ENCODE measurements at regions not wholly inside any gene's neighbourhood (a gene's known extent, or its start where the extent isn't known, plus 50 kb on each side); places are given as distances from the start of the nearest gene placed in this dataset.

DNA sequence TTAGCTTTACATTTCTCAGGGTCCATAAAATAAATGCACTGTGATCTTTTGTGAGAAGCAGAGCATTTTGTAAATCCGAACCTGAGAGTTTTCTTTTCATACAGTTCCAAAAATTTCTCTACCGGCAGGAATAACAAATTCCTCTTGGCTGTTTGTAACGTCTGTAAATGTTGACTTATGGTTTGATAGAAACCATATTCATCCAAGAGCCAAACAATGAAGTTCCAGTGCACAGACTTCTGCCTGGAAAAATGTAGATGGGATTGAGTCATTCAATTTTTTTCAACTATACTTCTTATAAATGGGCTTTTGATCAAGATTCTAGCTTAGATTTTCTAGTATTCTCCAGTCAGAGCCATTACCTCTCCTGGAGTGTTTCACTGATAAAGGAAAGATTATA, 530.6 kb downstream of the TFEC start:
- TF ChIP-seq, protein P1, sequence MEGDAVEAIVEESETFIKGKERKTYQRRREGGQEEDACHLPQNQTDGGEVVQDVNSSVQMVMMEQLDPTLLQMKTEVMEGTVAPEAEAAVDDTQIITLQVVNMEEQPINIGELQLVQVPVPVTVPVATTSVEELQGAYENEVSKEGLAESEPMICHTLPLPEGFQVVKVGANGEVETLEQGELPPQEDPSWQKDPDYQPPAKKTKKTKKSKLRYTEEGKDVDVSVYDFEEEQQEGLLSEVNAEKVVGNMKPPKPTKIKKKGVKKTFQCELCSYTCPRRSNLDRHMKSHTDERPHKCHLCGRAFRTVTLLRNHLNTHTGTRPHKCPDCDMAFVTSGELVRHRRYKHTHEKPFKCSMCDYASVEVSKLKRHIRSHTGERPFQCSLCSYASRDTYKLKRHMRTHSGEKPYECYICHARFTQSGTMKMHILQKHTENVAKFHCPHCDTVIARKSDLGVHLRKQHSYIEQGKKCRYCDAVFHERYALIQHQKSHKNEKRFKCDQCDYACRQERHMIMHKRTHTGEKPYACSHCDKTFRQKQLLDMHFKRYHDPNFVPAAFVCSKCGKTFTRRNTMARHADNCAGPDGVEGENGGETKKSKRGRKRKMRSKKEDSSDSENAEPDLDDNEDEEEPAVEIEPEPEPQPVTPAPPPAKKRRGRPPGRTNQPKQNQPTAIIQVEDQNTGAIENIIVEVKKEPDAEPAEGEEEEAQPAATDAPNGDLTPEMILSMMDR (conservative IDR thresholded peaks at IDR 0.05; ENCODE audit: low read depth in 2 of 2), result no peak
- TF ChIP-seq EZH2 (IDR thresholded peaks at IDR 0.05; ENCODE audit: low read depth, unreplicated experiment) (no peak), CREB1 (CRISPR knock-in tag; IDR thresholded peaks at IDR 0.05; ENCODE audit: low read depth) (no peak), STAT1 (IDR thresholded peaks at IDR 0.05; ENCODE audit: unreplicated experiment) (no peak), POLR2AphosphoS5 (IDR thresholded peaks at IDR 0.05; ENCODE audit: low read depth) (no peak), NANOG (IDR thresholded peaks at IDR 0.05; ENCODE audit: borderline replicate concordance) (no peak), EZH2phosphoT487 (IDR thresholded peaks at IDR 0.05; ENCODE audit: unreplicated experiment) (no peak), JUNB (IDR thresholded peaks at IDR 0.05; ENCODE audit: unreplicated experiment) (no peak), ZNF114 (CRISPR knock-in tag; IDR thresholded peaks at IDR 0.05) (no peak), ZNF331 (CRISPR knock-in tag; IDR thresholded peaks at IDR 0.05; ENCODE audit: low read depth) (no peak)
- TF ChIP-seq, protein P2, sequence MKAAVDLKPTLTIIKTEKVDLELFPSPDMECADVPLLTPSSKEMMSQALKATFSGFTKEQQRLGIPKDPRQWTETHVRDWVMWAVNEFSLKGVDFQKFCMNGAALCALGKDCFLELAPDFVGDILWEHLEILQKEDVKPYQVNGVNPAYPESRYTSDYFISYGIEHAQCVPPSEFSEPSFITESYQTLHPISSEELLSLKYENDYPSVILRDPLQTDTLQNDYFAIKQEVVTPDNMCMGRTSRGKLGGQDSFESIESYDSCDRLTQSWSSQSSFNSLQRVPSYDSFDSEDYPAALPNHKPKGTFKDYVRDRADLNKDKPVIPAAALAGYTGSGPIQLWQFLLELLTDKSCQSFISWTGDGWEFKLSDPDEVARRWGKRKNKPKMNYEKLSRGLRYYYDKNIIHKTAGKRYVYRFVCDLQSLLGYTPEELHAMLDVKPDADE (IDR thresholded peaks at IDR 0.05), result no peak
- TF ChIP-seq, protein P3, sequence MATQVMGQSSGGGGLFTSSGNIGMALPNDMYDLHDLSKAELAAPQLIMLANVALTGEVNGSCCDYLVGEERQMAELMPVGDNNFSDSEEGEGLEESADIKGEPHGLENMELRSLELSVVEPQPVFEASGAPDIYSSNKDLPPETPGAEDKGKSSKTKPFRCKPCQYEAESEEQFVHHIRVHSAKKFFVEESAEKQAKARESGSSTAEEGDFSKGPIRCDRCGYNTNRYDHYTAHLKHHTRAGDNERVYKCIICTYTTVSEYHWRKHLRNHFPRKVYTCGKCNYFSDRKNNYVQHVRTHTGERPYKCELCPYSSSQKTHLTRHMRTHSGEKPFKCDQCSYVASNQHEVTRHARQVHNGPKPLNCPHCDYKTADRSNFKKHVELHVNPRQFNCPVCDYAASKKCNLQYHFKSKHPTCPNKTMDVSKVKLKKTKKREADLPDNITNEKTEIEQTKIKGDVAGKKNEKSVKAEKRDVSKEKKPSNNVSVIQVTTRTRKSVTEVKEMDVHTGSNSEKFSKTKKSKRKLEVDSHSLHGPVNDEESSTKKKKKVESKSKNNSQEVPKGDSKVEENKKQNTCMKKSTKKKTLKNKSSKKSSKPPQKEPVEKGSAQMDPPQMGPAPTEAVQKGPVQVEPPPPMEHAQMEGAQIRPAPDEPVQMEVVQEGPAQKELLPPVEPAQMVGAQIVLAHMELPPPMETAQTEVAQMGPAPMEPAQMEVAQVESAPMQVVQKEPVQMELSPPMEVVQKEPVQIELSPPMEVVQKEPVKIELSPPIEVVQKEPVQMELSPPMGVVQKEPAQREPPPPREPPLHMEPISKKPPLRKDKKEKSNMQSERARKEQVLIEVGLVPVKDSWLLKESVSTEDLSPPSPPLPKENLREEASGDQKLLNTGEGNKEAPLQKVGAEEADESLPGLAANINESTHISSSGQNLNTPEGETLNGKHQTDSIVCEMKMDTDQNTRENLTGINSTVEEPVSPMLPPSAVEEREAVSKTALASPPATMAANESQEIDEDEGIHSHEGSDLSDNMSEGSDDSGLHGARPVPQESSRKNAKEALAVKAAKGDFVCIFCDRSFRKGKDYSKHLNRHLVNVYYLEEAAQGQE (IDR thresholded peaks at IDR 0.05; ENCODE audit: unreplicated experiment), result no peak
- TF ChIP-seq, protein P4, sequence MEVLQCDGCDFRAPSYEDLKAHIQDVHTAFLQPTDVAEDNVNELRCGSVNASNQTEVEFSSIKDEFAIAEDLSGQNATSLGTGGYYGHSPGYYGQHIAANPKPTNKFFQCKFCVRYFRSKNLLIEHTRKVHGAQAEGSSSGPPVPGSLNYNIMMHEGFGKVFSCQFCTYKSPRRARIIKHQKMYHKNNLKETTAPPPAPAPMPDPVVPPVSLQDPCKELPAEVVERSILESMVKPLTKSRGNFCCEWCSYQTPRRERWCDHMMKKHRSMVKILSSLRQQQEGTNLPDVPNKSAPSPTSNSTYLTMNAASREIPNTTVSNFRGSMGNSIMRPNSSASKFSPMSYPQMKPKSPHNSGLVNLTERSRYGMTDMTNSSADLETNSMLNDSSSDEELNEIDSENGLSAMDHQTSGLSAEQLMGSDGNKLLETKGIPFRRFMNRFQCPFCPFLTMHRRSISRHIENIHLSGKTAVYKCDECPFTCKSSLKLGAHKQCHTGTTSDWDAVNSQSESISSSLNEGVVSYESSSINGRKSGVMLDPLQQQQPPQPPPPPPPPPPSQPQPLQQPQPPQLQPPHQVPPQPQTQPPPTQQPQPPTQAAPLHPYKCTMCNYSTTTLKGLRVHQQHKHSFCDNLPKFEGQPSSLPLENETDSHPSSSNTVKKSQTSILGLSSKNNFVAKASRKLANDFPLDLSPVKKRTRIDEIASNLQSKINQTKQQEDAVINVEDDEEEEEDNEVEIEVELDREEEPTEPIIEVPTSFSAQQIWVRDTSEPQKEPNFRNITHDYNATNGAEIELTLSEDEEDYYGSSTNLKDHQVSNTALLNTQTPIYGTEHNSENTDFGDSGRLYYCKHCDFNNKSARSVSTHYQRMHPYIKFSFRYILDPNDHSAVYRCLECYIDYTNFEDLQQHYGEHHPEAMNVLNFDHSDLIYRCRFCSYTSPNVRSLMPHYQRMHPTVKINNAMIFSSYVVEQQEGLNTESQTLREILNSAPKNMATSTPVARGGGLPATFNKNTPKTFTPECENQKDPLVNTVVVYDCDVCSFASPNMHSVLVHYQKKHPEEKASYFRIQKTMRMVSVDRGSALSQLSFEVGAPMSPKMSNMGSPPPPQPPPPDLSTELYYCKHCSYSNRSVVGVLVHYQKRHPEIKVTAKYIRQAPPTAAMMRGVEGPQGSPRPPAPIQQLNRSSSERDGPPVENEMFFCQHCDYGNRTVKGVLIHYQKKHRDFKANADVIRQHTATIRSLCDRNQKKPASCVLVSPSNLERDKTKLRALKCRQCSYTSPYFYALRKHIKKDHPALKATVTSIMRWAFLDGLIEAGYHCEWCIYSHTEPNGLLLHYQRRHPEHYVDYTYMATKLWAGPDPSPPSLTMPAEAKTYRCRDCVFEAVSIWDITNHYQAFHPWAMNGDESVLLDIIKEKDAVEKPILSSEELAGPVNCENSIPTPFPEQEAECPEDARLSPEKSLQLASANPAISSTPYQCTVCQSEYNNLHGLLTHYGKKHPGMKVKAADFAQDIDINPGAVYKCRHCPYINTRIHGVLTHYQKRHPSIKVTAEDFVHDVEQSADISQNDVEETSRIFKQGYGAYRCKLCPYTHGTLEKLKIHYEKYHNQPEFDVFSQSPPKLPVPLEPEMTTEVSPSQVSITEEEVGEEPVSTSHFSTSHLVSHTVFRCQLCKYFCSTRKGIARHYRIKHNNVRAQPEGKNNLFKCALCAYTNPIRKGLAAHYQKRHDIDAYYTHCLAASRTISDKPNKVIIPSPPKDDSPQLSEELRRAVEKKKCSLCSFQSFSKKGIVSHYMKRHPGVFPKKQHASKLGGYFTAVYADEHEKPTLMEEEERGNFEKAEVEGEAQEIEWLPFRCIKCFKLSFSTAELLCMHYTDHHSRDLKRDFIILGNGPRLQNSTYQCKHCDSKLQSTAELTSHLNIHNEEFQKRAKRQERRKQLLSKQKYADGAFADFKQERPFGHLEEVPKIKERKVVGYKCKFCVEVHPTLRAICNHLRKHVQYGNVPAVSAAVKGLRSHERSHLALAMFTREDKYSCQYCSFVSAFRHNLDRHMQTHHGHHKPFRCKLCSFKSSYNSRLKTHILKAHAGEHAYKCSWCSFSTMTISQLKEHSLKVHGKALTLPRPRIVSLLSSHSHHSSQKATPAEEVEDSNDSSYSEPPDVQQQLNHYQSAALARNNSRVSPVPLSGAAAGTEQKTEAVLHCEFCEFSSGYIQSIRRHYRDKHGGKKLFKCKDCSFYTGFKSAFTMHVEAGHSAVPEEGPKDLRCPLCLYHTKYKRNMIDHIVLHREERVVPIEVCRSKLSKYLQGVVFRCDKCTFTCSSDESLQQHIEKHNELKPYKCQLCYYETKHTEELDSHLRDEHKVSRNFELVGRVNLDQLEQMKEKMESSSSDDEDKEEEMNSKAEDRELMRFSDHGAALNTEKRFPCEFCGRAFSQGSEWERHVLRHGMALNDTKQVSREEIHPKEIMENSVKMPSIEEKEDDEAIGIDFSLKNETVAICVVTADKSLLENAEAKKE (CRISPR knock-in tag; IDR thresholded peaks at IDR 0.05), result no peak
